IPS-15b (cell line): ENCODE measurements at regions not wholly inside any gene's neighbourhood (a gene's known extent, or its start where the extent isn't known, plus 50 kb on each side); places are given as distances from the start of the nearest gene placed in this dataset.

Experiments used
- H3K27me3 ChIP-seq: one replicate; pipeline ENCODE4 v1.6.1; 2013; ENCODE audit warnings: low read length; ENCODE audit not compliant: control insufficient read depth, insufficient read depth
- H3K36me3 ChIP-seq: one replicate; pipeline ENCODE4 v1.6.1; 2013; ENCODE audit warnings: low read length; ENCODE audit not compliant: control insufficient read depth, insufficient read depth
- H3K4me1 ChIP-seq: one replicate; pipeline ENCODE4 v1.6.1; 2013; ENCODE audit warnings: mild to moderate bottlenecking, low read length; ENCODE audit not compliant: control insufficient read depth, insufficient read depth
- H3K4me3 ChIP-seq: one replicate; pipeline ENCODE4 v1.5.1; 2013; ENCODE audit warnings: low read depth, low read length
- H3K9ac ChIP-seq: one replicate; pipeline ENCODE4 v1.6.1; 2013; ENCODE audit warnings: low read depth, mild to moderate bottlenecking, low read length
- H3K9me3 ChIP-seq: one replicate; pipeline ENCODE4 v1.6.1; 2013; ENCODE audit warnings: mild to moderate bottlenecking, low read length; ENCODE audit not compliant: control insufficient read depth, insufficient read depth

DNA sequence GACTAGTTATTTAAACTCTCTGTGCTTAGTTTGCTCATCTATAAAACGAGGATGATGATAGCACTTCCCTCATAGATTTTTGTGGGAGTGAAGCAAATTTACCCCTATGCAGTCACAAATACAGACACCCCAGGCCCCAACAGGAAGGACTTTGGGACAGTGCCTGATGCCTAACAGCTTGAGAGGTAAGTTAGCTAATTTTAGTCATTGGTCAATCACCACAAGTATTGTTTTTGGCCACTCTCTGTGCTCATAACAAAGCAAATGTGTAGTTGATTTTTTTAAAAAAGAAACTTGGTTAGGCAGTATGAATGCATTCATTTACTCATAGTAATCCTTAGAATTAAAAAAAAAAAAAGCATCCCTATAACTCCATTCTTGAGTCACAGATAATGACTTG is 1590.7 kb upstream of the TENM3 start:
- no peak overlapping the region for H3K4me3 ChIP-seq
- H3K9ac ChIP-seq, result no peak overlapping the region
- no peaks in the 10 kb centered on the region for H3K9me3 ChIP-seq
- no peaks in the 10 kb centered on the region for H3K36me3 ChIP-seq
- H3K4me1 ChIP-seq, result no peaks in the 10 kb centered on the region
- no peaks in the 10 kb centered on the region for H3K27me3 ChIP-seq

DNA sequence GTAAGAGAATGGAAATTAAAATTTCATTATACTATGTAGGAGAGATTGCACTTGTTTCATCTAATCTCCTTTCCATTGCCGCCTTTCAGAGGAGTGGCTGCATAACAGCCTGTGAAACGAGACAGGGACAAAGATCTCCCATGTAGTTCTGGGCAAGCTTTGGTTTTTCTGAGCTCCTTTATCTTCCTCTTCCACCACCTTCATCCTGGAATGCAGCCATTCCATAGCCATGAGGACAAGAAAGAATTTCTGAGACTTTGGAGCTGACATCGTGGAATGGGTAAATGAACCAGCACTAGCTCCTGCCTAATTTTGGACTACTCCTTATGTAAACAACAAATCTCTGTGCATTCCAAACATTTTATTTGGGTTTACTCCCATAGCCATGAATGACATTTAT is 1587.3 kb upstream of the TENM3 start:
- Histone ChIP-seq H3K9me3 (no peaks in the 10 kb centered on the region), H3K4me3 (no peak overlapping the region)

DNA sequence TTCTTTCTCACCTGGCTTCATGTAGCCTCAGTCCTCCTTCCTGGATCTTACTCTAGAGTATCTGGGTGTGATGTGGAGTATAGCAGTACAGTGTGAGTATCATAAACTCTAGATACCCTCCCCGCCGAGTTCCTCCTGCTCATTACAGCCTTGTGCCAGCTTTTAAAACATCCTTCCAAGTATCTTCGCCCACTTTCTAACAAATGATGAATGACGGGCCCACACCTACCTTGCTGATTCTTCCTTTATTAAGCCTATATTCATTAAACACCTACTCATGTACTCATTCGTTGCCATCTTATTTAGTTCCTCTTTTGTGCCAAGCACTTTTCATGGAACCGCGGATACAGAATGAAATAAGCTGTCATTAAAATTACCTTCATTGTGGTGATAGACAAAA is 1585.3 kb upstream of the TENM3 start:
- Histone ChIP-seq H3K9ac (no peak overlapping the region), H3K4me3 (no peak overlapping the region), H3K27me3 (no peaks in the 10 kb centered on the region)

More for the DNA sequence above, 1587.3 kb upstream of the TENM3 start:
- Histone ChIP-seq H3K4me1 (no peaks in the 10 kb centered on the region), H3K36me3 (no peaks in the 10 kb centered on the region), H3K9ac (no peak overlapping the region), H3K27me3 (no peaks in the 10 kb centered on the region)

DNA sequence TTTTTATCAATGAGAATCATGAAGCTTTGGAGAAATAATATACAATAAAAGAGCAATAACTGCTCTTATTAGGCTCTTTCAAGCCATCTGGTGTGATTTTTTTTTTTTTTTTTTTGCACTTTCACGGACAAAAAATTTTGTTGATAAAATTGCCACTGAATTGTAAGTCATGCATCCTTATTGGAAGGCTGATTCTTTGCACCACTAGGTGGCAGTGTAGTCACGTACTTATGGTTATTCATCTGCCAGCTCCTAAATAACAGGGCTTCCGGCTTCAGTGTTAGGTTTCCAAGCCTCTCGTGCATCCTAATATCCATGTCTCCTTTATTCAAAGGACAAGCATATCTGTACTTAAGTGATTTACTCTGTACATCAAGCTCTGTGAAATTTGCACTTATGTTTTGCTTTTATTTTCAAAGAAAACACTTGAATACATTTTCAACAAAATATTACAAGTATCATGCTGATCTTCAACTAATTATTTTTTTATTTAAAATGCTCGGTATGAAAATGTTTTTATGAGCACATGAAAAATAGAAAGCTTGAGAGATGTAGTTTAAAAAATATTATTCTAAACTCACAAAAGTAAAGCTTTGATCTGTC is 1578.3 kb upstream of the TENM3 start:
- Histone ChIP-seq H3K27me3 (no peaks in the 10 kb centered on the region), H3K4me3 (no peak overlapping the region), H3K9ac (no peak overlapping the region), H3K9me3 (no peaks in the 10 kb centered on the region), H3K4me1 (peaks cover 2% of the 10 kb centered on the region), H3K36me3 (no peaks in the 10 kb centered on the region)

More for the DNA sequence above, 1585.3 kb upstream of the TENM3 start:
- no peaks in the 10 kb centered on the region for H3K4me1 ChIP-seq
- H3K9me3 ChIP-seq, result no peaks in the 10 kb centered on the region
- no peaks in the 10 kb centered on the region for H3K36me3 ChIP-seq

DNA sequence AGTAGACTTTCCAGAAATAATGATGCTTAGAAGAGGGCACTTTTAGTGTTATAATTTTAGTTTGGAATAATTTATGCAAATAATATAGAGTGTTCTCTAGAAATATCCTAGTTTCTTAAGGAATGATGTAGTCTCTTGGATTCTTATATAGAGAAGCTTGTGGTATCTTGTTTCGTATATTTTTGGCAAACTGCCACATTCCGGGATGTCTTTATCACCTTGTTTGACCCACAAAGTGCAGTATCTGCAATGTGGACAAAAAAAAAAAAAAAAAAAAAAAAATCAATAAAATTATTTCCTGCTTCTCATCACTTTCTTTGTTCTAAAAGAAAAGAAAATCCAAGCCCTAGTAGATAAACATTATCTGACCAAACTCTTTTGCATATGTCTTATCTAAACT is 1577.7 kb upstream of the TENM3 start:
- Histone ChIP-seq H3K9me3 (no peaks in the 10 kb centered on the region), H3K4me1 (peaks cover 2% of the 10 kb centered on the region), H3K36me3 (no peaks in the 10 kb centered on the region), H3K9ac (no peak overlapping the region), H3K4me3 (no peak overlapping the region), H3K27me3 (no peaks in the 10 kb centered on the region)

DNA sequence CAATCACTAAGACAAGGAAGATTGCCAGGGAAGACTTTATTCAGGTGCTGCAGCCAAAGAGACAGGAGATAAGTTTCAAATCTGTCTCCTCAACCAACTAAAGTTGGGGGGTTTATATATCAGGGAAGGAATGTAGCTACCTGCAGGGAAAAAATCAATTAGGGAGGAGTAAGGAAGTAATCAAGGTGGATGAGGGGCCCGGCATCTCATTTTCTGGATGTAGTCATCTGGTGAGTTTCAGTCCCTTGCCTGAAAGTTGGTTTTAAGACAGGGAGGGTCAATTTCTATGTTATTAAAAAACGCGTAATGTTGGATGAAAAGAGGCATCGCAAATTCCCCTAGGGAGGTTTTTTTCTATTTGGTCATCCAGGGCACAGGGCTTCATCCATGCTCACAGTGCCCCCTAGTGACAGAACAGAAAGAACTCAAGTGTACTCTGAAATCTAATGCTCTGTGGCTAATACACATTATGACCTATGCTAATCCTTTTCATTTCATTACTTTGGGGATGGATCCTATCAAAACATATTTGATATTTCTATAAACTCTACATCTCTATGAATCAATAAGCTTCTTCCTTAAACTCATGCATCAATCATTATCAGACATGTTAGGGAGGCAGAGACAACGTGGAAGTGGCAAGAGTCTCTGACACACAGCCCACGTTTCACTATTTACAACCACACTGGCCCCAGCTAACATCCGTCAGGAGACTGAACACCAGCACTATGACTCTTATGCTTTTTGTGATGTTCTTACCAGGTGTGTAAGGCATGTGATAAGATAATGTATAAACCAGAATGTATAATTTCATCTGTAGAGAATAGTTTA is 1577.0 kb upstream of the TENM3 start:
- no peak overlapping the region for H3K9ac ChIP-seq
- H3K4me1 ChIP-seq, result peaks cover 2% of the 10 kb centered on the region
- no peak overlapping the region for H3K4me3 ChIP-seq
- no peaks in the 10 kb centered on the region for H3K9me3 ChIP-seq
- H3K27me3 ChIP-seq, result no peaks in the 10 kb centered on the region
- H3K36me3 ChIP-seq, result no peaks in the 10 kb centered on the region

DNA sequence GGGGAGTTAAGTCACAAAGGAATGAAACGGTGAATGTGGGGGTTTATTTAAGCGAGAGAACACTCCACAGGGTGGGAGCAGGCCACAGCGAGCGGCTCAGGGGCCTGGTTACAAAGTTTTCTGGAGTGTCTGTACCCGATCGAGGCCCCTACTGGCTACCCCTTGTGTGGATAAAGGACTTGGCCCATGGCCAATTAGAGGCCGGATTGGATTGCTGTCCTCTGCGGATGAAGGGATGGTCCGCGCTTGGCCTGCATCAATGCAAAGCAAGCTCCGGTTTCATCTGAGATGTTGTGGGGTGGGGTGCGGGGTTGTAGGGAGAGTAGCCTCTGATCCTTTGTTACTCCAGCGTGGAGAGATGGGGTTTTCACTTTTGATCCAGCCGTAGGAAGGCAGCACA is 1574.5 kb upstream of the TENM3 start:
- peaks cover 2% of the 10 kb centered on the region for H3K4me1 ChIP-seq
- no peaks in the 10 kb centered on the region for H3K27me3 ChIP-seq
- H3K9ac ChIP-seq, result no peak overlapping the region
- H3K36me3 ChIP-seq, result no peaks in the 10 kb centered on the region
- H3K9me3 ChIP-seq, result no peaks in the 10 kb centered on the region
- no peak overlapping the region for H3K4me3 ChIP-seq

DNA sequence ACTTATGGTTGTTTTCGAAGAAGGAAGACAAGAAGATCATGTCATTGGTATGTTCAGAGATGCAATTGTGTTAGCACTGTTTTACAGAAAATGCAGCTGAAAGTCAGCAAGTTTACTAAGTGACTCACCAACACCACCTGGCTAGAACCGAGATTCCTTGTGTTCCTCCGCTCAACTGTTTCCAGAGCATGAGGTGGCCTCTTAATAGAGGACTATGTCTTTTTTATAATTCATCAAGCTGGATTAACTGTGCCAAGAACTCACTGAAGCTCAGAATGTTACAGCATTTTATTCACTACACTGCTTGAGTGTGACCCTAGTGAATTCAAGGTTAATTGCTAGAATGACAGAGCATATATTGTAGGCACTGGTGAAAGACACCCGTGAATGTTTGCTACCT is 1573.5 kb upstream of the TENM3 start:
- Histone ChIP-seq H3K4me3 (no peak overlapping the region), H3K27me3 (no peaks in the 10 kb centered on the region), H3K9me3 (no peaks in the 10 kb centered on the region), H3K9ac (no peak overlapping the region), H3K4me1 (peaks cover 2% of the 10 kb centered on the region), H3K36me3 (no peaks in the 10 kb centered on the region)

DNA sequence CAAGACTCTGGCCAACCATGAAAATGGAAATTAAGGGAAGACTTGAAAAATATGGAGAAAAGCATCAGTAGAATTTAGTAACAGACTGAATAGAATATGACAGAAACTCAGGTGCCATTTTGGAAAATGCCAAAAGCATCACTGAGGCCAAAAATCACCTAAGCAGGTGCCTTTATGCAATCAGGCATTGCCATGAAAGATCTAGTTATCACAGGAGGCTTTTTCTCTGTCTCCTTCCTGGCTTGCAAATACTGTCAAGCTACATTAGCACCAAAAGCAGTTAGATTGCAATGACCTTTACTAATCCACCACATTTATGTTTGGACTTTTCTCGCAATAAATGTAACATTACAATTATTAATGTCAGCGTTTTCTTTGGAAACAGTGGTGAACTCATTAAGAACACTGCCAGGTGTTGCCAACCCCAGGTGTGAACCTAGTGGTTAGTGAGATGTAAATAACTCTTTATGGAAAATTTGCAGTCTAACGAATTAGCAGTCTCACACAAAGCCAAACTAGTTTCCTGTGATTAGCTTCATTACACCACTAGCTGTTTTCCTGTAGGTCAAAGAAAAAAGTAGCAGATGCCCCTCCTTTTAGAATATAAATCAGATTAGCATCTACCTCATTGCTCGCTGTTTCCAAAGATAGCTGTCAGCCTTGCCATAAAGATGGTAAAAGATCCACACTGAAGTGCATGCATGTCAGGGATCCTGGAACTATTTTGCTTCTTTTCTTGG is 1568.4 kb upstream of the TENM3 start:
- Histone ChIP-seq H3K4me1 (no peaks in the 10 kb centered on the region), H3K27me3 (no peaks in the 10 kb centered on the region), H3K9ac (no peak overlapping the region), H3K36me3 (no peaks in the 10 kb centered on the region), H3K4me3 (no peak overlapping the region), H3K9me3 (no peaks in the 10 kb centered on the region)

DNA sequence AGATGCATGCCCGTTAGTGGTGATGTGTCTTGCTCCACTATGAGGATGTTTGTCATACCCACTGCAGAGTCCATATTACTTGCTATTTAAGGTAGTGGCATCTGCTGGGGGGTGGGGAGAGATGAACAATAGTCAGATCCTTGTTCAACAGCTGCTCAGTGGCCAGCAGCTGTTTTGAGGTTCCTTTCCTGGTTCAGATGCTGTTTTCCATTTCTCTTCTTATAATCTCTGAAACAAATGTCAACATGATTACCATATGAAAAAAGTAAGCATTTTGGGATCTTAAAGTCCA is 1567.9 kb upstream of the TENM3 start:
- no peak overlapping the region for H3K9ac ChIP-seq
- H3K9me3 ChIP-seq, result no peaks in the 10 kb centered on the region
- no peak overlapping the region for H3K4me3 ChIP-seq
- no peaks in the 10 kb centered on the region for H3K4me1 ChIP-seq
- no peaks in the 10 kb centered on the region for H3K36me3 ChIP-seq
- no peaks in the 10 kb centered on the region for H3K27me3 ChIP-seq

DNA sequence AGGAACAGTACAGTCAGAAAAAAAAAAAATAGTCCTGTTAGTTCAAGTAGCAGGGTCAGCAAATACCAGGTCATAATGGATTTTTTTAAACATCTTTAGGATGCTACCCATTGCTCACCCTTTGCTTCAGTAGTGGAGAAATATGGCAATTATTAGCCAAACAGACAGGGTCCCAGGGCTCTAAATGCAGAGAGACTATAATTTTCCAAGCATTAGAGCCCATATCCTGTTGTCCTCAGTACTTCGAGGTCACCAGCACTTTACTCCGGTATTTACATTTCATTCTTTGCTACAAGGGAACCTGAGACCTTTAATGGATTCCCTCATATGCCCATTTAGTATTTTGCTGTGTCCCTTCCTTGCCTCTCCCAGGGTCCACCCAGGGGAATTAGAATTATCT is 1562.9 kb upstream of the TENM3 start:
- no peaks in the 10 kb centered on the region for H3K27me3 ChIP-seq
- no peaks in the 10 kb centered on the region for H3K36me3 ChIP-seq
- H3K9ac ChIP-seq, result no peak overlapping the region
- no peaks in the 10 kb centered on the region for H3K4me1 ChIP-seq
- H3K9me3 ChIP-seq, result no peaks in the 10 kb centered on the region
- H3K4me3 ChIP-seq, result no peak overlapping the region

DNA sequence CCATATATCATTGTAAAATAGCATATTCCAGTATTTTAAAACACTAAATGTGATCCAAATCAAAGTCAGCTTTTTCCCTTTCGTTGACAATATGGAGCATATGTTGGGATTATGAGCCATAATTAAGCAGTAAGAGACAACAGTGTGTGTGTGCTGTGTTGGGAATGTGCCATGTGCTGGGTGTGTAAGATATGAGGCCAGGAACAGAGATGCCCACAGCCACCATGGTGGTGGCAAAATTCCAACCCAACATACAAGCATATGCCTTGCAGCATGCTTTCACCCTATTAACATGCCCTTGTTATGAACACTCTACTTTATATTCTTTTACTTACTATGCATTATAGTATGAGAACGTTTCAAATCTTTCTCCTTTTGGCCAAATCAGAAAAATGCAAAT is 1560.4 kb upstream of the TENM3 start:
- Histone ChIP-seq H3K9me3 (no peaks in the 10 kb centered on the region), H3K4me1 (no peaks in the 10 kb centered on the region), H3K27me3 (no peaks in the 10 kb centered on the region), H3K36me3 (no peaks in the 10 kb centered on the region), H3K9ac (no peak overlapping the region), H3K4me3 (no peak overlapping the region)
